Osteocyte (in vitro differentiated cells): ENCODE measurements at regions not wholly inside any gene's neighbourhood (a gene's known extent, or its start where the extent isn't known, plus 50 kb on each side); places are given as distances from the start of the nearest gene placed in this dataset.

Experiments used
- DNase-seq: peaks from one replicate; pipeline ENCODE4 v3.0.0; 2021; ENCODE audit warnings: mixed read lengths; ENCODE audit not compliant: unreplicated experiment; ENCODE audit errors: extremely low spot score
- H3K27ac Mint-ChIP-seq: one replicate; pipeline ENCODE4 v1.8.0; 2021; ENCODE audit warnings: mild to moderate bottlenecking, mixed read lengths; ENCODE audit not compliant: unreplicated experiment
- H3K27me3 Mint-ChIP-seq: one replicate; pipeline ENCODE4 v1.8.0; 2021; ENCODE audit warnings: mixed read lengths; ENCODE audit not compliant: unreplicated experiment
- H3K36me3 Mint-ChIP-seq: one replicate; pipeline ENCODE4 v1.8.0; 2021; ENCODE audit warnings: mixed read lengths; ENCODE audit not compliant: unreplicated experiment
- H3K4me1 Mint-ChIP-seq: one replicate; pipeline ENCODE4 v1.8.0; 2021; ENCODE audit warnings: mixed read lengths; ENCODE audit not compliant: unreplicated experiment
- H3K4me3 Mint-ChIP-seq: one replicate; pipeline ENCODE4 v1.8.0; 2021; ENCODE audit warnings: mild to moderate bottlenecking, moderate library complexity, mixed read lengths; ENCODE audit not compliant: unreplicated experiment
- H3K9me3 Mint-ChIP-seq: one replicate; pipeline ENCODE4 v1.8.0; 2021; ENCODE audit warnings: mixed read lengths; ENCODE audit not compliant: unreplicated experiment
- TF ChIP-seq, protein P1 (sequence below): fragments of 200-600 bp; sonication (generic); IDR thresholded peaks from 2 replicates; pipeline ENCODE4 v1.5.0; 2021; ENCODE audit warnings: antibody characterized with exemption, mild to moderate bottlenecking, moderate library complexity

GRCh38 chr7:121643320-121643719 lies 229.6 kb upstream of the PTPRZ1 start:
- no peak for DNase-seq
- TF ChIP-seq, protein P1, sequence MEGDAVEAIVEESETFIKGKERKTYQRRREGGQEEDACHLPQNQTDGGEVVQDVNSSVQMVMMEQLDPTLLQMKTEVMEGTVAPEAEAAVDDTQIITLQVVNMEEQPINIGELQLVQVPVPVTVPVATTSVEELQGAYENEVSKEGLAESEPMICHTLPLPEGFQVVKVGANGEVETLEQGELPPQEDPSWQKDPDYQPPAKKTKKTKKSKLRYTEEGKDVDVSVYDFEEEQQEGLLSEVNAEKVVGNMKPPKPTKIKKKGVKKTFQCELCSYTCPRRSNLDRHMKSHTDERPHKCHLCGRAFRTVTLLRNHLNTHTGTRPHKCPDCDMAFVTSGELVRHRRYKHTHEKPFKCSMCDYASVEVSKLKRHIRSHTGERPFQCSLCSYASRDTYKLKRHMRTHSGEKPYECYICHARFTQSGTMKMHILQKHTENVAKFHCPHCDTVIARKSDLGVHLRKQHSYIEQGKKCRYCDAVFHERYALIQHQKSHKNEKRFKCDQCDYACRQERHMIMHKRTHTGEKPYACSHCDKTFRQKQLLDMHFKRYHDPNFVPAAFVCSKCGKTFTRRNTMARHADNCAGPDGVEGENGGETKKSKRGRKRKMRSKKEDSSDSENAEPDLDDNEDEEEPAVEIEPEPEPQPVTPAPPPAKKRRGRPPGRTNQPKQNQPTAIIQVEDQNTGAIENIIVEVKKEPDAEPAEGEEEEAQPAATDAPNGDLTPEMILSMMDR = no peak
- H3K27ac Mint-ChIP-seq = no peak overlapping the region
- no peaks in the 10 kb centered on the region for H3K9me3 Mint-ChIP-seq
- no peaks in the 10 kb centered on the region for H3K36me3 Mint-ChIP-seq
- H3K4me3 Mint-ChIP-seq = no peak overlapping the region
- H3K4me1 Mint-ChIP-seq = no peaks in the 10 kb centered on the region
- peaks cover 28% of the 10 kb centered on the region for H3K27me3 Mint-ChIP-seq

GRCh38 chr7:121639705-121640104 lies 233.3 kb upstream of the PTPRZ1 start:
- H3K4me1 Mint-ChIP-seq = no peaks in the 10 kb centered on the region
- no peak overlapping the region for H3K4me3 Mint-ChIP-seq
- TF ChIP-seq, protein P1 = no peak
- H3K36me3 Mint-ChIP-seq = no peaks in the 10 kb centered on the region
- no peak for DNase-seq
- H3K9me3 Mint-ChIP-seq = no peaks in the 10 kb centered on the region
- peaks cover 28% of the 10 kb centered on the region for H3K27me3 Mint-ChIP-seq
- H3K27ac Mint-ChIP-seq = no peak overlapping the region

GRCh38 chr7:121638286-121638685 lies 234.7 kb upstream of the PTPRZ1 start:
- H3K9me3 Mint-ChIP-seq = no peaks in the 10 kb centered on the region
- TF ChIP-seq, protein P1 = no peak
- H3K27ac Mint-ChIP-seq = no peak overlapping the region
- DNase-seq = no peak
- no peaks in the 10 kb centered on the region for H3K4me1 Mint-ChIP-seq
- H3K4me3 Mint-ChIP-seq = no peak overlapping the region
- peaks cover 18% of the 10 kb centered on the region for H3K27me3 Mint-ChIP-seq
- H3K36me3 Mint-ChIP-seq = no peaks in the 10 kb centered on the region

DNA sequence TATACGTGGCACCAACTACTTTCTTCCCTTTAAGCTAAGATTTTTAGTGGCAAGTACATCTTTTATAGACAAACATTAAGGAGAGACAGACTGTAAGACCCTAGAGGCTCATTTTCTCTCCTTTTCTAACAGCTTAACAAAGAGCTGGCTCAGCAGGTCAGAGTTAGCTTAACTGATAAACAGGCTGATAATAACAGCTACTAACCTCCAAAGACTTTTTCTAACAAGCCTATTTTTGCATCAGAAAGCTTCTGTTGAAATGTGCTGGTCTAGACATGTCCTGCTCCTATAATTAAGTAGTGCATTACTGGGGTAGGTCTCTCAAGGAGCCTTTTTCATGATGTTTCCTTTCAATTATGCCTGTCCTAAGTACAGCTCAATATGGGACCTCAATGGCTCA lies 238.2 kb upstream of the FAM3C start:
- no peak for DNase-seq
- TF ChIP-seq, protein P1 = no peak
- Mint-ChIP-seq H3K9me3 (no peaks in the 10 kb centered on the region), H3K27ac (no peak overlapping the region), H3K4me1 (no peaks in the 10 kb centered on the region), H3K27me3 (peaks cover 9% of the 10 kb centered on the region), H3K36me3 (no peaks in the 10 kb centered on the region), H3K4me3 (no peak overlapping the region)

DNA sequence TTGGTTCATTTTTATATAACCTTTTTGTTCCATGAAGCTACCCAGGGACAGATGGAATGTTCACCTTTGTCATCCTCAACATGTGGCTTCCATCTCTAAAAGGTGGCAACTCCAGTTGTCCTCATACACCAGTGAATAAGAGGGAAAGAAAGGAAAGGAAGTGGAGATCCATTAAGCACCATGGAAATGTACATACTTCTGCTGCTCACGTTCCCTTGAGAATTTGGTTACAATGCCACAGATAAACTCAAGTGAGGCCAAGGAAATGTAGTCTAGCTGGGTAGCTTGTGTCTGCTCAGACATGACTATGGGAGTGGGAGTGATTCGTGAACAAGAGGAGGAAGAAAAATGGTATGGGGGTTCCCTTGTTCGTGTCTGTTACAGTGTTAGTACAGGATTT lies 237.1 kb upstream of the FAM3C start:
- Mint-ChIP-seq H3K27ac (no peak overlapping the region), H3K27me3 (peaks cover 7% of the 10 kb centered on the region), H3K9me3 (no peaks in the 10 kb centered on the region), H3K4me1 (no peaks in the 10 kb centered on the region), H3K36me3 (no peaks in the 10 kb centered on the region), H3K4me3 (no peak overlapping the region)
- no peak for DNase-seq
- TF ChIP-seq, protein P1 = no peak
